Activated B cell treated with CpG ODN at 0.5 μM for 24 hours (primary cell): ENCODE measurements at regions not wholly inside any gene's neighbourhood (a gene's known extent, or its start where the extent isn't known, plus 50 kb on each side); places are given as distances from the start of the nearest gene placed in this dataset.

ENCODE experiments used
- ATAC-seq: fragments of 200-7000 bp; cut with Tn5 transposase; one replicate; pipeline ENCODE4 v1.10.0; 2021; ENCODE audit warnings: low read depth, mild to moderate bottlenecking, moderate library complexity
- CTCF ChIA-PET: fragments of 350-600 bp; sonication (Branson Sonifier 250); formaldehyde crosslinking; loops from one replicate; lab custom pipeline; 2021; ENCODE audit warnings: antibody characterized with exemption; lab: Charles Lee
- POLR2A ChIA-PET: fragments of 350-600 bp; sonication (Branson Sonifier 250); formaldehyde crosslinking; loops from one replicate; lab custom pipeline; 2021; ENCODE audit warnings: antibody characterized with exemption; lab: Charles Lee
- DNase-seq: peaks from one replicate; pipeline ENCODE4 v3.0.0; 2022
- H3K27ac Mint-ChIP-seq: one replicate; pipeline ENCODE4 v1.8.0; 2020; ENCODE audit warnings: mixed read lengths
- H3K27me3 Mint-ChIP-seq: one replicate; pipeline ENCODE4 v1.8.0; 2021; ENCODE audit warnings: mixed read lengths
- H3K36me3 Mint-ChIP-seq: one replicate; pipeline ENCODE4 v1.8.0; 2021; ENCODE audit warnings: low read depth, mixed read lengths
- H3K4me1 Mint-ChIP-seq: one replicate; pipeline ENCODE4 v1.8.0; 2021; ENCODE audit warnings: mixed read lengths
- H3K4me3 Mint-ChIP-seq: one replicate; pipeline ENCODE4 v1.8.0; 2020; ENCODE audit warnings: mild to moderate bottlenecking, mixed read lengths
- H3K9me3 Mint-ChIP-seq: one replicate; pipeline ENCODE4 v1.8.0; 2020; ENCODE audit warnings: mixed read lengths
- intact Hi-C: fragments of 100-400 bp; cut with micrococcal nuclease; formaldehyde crosslinking; loops from one replicate; pipeline ENCODE4 v1.15.1; 2024
- TF ChIP-seq, protein P1 (sequence below): fragments of 200-600 bp; IDR thresholded peaks from one replicate; pipeline ENCODE4 v1.8.0; 2022; ENCODE audit warnings: antibody characterized with exemption, mild to moderate bottlenecking

GRCh38 chr14:65346474-65346873 is 66.1 kb upstream of the FUT8 start:
- TF ChIP-seq, protein P1, sequence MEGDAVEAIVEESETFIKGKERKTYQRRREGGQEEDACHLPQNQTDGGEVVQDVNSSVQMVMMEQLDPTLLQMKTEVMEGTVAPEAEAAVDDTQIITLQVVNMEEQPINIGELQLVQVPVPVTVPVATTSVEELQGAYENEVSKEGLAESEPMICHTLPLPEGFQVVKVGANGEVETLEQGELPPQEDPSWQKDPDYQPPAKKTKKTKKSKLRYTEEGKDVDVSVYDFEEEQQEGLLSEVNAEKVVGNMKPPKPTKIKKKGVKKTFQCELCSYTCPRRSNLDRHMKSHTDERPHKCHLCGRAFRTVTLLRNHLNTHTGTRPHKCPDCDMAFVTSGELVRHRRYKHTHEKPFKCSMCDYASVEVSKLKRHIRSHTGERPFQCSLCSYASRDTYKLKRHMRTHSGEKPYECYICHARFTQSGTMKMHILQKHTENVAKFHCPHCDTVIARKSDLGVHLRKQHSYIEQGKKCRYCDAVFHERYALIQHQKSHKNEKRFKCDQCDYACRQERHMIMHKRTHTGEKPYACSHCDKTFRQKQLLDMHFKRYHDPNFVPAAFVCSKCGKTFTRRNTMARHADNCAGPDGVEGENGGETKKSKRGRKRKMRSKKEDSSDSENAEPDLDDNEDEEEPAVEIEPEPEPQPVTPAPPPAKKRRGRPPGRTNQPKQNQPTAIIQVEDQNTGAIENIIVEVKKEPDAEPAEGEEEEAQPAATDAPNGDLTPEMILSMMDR: no peak
- CTCF ChIA-PET: no interaction called here
- Mint-ChIP-seq H3K4me1 (peaks cover 29% of the 10 kb centered on the region), H3K4me3 (no peak overlapping the region), H3K27me3 (no peaks in the 10 kb centered on the region), H3K36me3 (no peaks in the 10 kb centered on the region), H3K9me3 (no peaks in the 10 kb centered on the region), H3K27ac (no peak overlapping the region)
- no peak for ATAC-seq
- intact Hi-C loops: no loop called here
- POLR2A ChIA-PET: interaction anchor here (2.0 kb wide), 1 partner anchor 14 kb away, joined by 18 read pairs; no protein-coding TSS in a partner anchor
- DNase-seq: no peak

DNA sequence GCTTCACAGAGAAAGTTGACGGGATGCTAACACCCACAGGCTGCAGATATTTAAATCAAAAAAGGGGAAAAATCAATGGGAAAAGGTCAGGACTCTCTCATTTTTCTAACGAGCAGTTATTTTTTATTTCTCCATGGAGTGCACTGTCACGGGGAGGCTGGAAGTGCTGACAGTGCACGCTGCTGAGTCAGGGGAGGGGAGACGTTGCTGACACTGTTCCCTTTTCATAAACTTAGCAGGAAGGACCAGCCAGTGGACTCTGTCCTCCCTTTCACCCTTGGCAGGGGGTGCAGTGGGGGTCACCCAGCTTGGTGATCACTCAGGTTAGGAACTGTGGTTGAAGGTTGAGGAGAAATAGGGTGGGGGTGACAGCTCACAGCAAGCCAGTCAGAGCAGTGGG is 65.6 kb upstream of the FUT8 start:
- CTCF ChIA-PET: no interaction called here

GRCh38 chr14:65348137-65348536 is 64.4 kb upstream of the FUT8 start:
- H3K27ac Mint-ChIP-seq: no peak overlapping the region
- H3K9me3 Mint-ChIP-seq: no peaks in the 10 kb centered on the region
- no peaks in the 10 kb centered on the region for H3K27me3 Mint-ChIP-seq
- ChIA-PET CTCF (interaction anchor here (1.3 kb wide), 1 partner anchor 61 kb away, joined by 3 read pairs; no protein-coding TSS in a partner anchor), POLR2A (interaction anchor here (0.7 kb wide), 1 partner anchor 64 kb away, joined by 7 read pairs; the partner anchor contains the start of gene FUT8)
- no peak overlapping the region for H3K4me3 Mint-ChIP-seq
- TF ChIP-seq, protein P1: no peak
- intact Hi-C loops: no loop called here
- no peak for ATAC-seq
- H3K36me3 Mint-ChIP-seq: no peaks in the 10 kb centered on the region
- DNase-seq: no peak
- peaks cover 44% of the 10 kb centered on the region for H3K4me1 Mint-ChIP-seq

More for the DNA sequence above, 65.6 kb upstream of the FUT8 start:
- no peaks in the 10 kb centered on the region for H3K36me3 Mint-ChIP-seq
- H3K27ac Mint-ChIP-seq: no peak overlapping the region
- intact Hi-C loops: no loop called here
- no peaks in the 10 kb centered on the region for H3K27me3 Mint-ChIP-seq
- H3K9me3 Mint-ChIP-seq: no peaks in the 10 kb centered on the region
- ATAC-seq (no peak), DNase-seq (no peak)
- no peak overlapping the region for H3K4me3 Mint-ChIP-seq
- peaks cover 34% of the 10 kb centered on the region for H3K4me1 Mint-ChIP-seq
- TF ChIP-seq, protein P1: no peak
- POLR2A ChIA-PET: interaction anchor here (2.0 kb wide), 1 partner anchor 14 kb away, joined by 18 read pairs; no protein-coding TSS in a partner anchor

DNA sequence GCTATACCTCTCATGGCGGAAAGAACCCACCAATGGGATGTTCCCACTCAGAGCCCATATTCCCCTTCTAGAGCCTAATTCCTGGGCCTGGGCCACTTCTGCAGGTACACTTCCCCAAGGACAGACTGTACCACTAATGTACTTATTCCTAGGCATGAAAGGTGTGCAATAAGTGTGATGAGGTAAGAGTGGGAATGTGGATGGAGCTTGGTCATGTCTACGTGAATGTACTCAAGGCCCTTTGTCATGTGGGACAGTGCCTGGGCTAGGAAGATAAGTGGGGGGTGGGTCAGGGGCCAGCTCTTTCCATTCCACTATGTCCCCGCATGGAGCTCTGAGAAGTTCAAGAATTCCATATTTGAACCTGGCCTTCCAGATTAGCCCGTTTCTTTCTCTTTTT is 63.4 kb upstream of the FUT8 start:
- Mint-ChIP-seq H3K4me3 (no peak overlapping the region), H3K27me3 (no peaks in the 10 kb centered on the region), H3K9me3 (no peaks in the 10 kb centered on the region), H3K4me1 (peaks cover 54% of the 10 kb centered on the region), H3K27ac (no peak overlapping the region), H3K36me3 (no peaks in the 10 kb centered on the region)
- POLR2A ChIA-PET: no interaction called here
- intact Hi-C loops: no loop called here
- DNase-seq (no peak), ATAC-seq (no peak)
- TF ChIP-seq, protein P1: no peak
- CTCF ChIA-PET: interaction anchor here (0.7 to 1.3 kb wide), 2 partner anchors 62 kb away, joined by 3 read pairs; no protein-coding TSS in a partner anchor

DNA sequence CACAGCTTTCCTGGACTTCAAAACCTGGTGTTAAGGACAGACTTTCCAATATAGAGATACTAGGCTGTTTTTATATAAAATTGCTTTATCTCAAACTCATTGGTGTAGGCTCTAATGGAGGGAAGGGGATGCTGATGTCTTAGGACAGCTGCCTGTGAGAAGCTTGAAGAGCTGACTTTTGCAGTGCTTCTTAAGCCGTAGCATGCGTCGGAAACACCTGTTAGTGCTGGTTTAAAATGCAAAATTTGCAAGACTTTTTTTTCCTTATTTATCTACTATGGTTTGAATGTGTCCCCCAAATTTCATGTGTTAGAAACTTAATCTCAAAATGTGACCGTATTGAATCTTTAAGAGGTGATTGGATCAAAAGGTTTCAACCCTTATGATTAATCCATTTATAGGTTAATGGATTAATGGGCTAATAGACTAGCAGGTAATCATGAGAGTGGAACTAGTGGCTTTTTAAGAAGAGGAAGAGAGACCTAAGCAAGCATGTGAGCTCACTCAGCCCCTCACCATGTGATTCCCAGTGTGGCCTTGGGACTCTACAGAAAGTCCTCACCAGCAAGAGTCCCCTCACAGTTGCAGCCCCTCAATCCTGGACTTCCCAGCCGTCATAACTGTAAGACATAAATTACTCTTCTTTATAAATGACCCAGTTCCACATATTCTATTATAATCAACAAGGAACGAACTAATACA is 60.9 kb upstream of the FUT8 start:
- TF ChIP-seq, protein P1: no peak
- ATAC-seq: peak; percentile 68
- H3K4me3 Mint-ChIP-seq: peak overlapping the region; percentile 21
- ChIA-PET POLR2A (interaction anchor here (0.7 to 3.5 kb wide), 12 partner anchors 11 to 147 kb away, joined by 3 to 31 read pairs (median 6); partner anchors contain the start of gene FUT8), CTCF (interaction anchor here (1.3 to 1.7 kb wide), 4 partner anchors 33 to 181 kb away, joined by 3 to 6 read pairs (median 4); partner anchors contain the start of gene FUT8)
- H3K27ac Mint-ChIP-seq: peak overlapping the region; percentile 91
- DNase-seq: no peak
- H3K4me1 Mint-ChIP-seq: peaks cover 73% of the 10 kb centered on the region
- H3K9me3 Mint-ChIP-seq: no peaks in the 10 kb centered on the region
- H3K36me3 Mint-ChIP-seq: no peaks in the 10 kb centered on the region
- intact Hi-C loops: loop anchor here (1.0 to 5.0 kb wide), 4 partner anchors 16 to 123 kb away; no protein-coding TSS in a partner anchor
- H3K27me3 Mint-ChIP-seq: no peaks in the 10 kb centered on the region
